Neuronal stem cell (in vitro differentiated cells): ENCODE measurements at regions not wholly inside any gene's neighbourhood (a gene's known extent, or its start where the extent isn't known, plus 50 kb on each side); places are given as distances from the start of the nearest gene placed in this dataset.

Experiments
- DNase-seq: peaks from one replicate; pipeline ENCODE4 v3.0.0-alpha.2; 2013; ENCODE audit warnings: low spot score
- H2AFZ ChIP-seq: one replicate; pipeline ENCODE4 v1.6.1; 2013; ENCODE audit warnings: mild to moderate bottlenecking, low read length, inconsistent platforms
- H2AK5ac ChIP-seq: 2 replicates; pipeline ENCODE4 v1.6.1; 2013; ENCODE audit warnings: low read depth, mild to moderate bottlenecking, inconsistent platforms, low read length, moderate library complexity, mixed read lengths
- H2BK120ac ChIP-seq: 2 replicates; pipeline ENCODE4 v1.6.1; 2013; ENCODE audit warnings: low read depth, mild to moderate bottlenecking, inconsistent platforms, low read length, moderate library complexity, mixed read lengths
- H2BK12ac ChIP-seq: one replicate; pipeline ENCODE4 v1.6.1; 2013; ENCODE audit warnings: low read length, inconsistent platforms
- H2BK15ac ChIP-seq: 2 replicates; pipeline ENCODE4 v1.6.1; 2013; ENCODE audit warnings: mild to moderate bottlenecking, low read length, inconsistent platforms, mixed read lengths
- H2BK5ac ChIP-seq: one replicate; pipeline ENCODE4 v1.6.1; 2013; ENCODE audit warnings: inconsistent platforms, mild to moderate bottlenecking, low read length, moderate library complexity
- H3K14ac ChIP-seq: one replicate; pipeline ENCODE4 v1.6.1; 2013; ENCODE audit warnings: low read length, inconsistent platforms
- H3K18ac ChIP-seq: 2 replicates; pipeline ENCODE4 v1.6.1; 2013; ENCODE audit warnings: low read length, inconsistent platforms
- H3K23ac ChIP-seq: 2 replicates; pipeline ENCODE4 v1.6.1; 2013; ENCODE audit warnings: low read depth, mild to moderate bottlenecking, mixed read lengths, low read length, inconsistent platforms; ENCODE audit not compliant: poor library complexity
- H3K27ac ChIP-seq: replicated peaks from 3 replicates; pipeline ENCODE4 v1.5.1; 2013; ENCODE audit warnings: low read length, inconsistent platforms
- H3K27me3 ChIP-seq, 3 experiments: 2 replicates each; pipeline ENCODE4 v1.6.1; 2013; ENCODE audit warnings: low read length in 3 of 3, mild to moderate bottlenecking in 2 of 3, inconsistent platforms in 1 of 3, low read depth in 1 of 3, mixed read lengths in 1 of 3, moderate library complexity in 1 of 3; ENCODE audit not compliant: control insufficient read depth in 3 of 3, insufficient read depth in 3 of 3
- H3K36me3 ChIP-seq, 2 donors: replicated peaks in 1 of 2; 2 replicates each; pipeline ENCODE4 v1.6.1; 2013; ENCODE audit warnings: low read length in 2 of 2; ENCODE audit not compliant: control insufficient read depth in 2 of 2, insufficient read depth in 2 of 2
- H3K4ac ChIP-seq: 2 replicates; pipeline ENCODE4 v1.6.1; 2013; ENCODE audit warnings: inconsistent platforms, mild to moderate bottlenecking, low read length, moderate library complexity
- H3K4me1 ChIP-seq, 2 donors: 1 replicate in 1 of 2; 2 replicates in 1 of 2; pipeline ENCODE4 v1.6.1; 2013; ENCODE audit warnings: low read length in 2 of 2, low read depth in 1 of 2; ENCODE audit not compliant: control insufficient read depth in 2 of 2, insufficient read depth in 1 of 2
- H3K4me2 ChIP-seq: one replicate; pipeline ENCODE4 v1.6.1; 2013; ENCODE audit warnings: mild to moderate bottlenecking, low read length, inconsistent platforms; ENCODE audit not compliant: insufficient read depth, poor library complexity, severe bottlenecking
- H3K4me3 ChIP-seq, 2 donors: 2 replicates each; pipeline ENCODE4 v1.5.1; 2013; ENCODE audit warnings: low read length in 2 of 2, mild to moderate bottlenecking in 2 of 2, inconsistent platforms in 1 of 2, moderate library complexity in 1 of 2
- H3K79me1 ChIP-seq: one replicate; pipeline ENCODE4 v1.6.1; 2013; ENCODE audit warnings: low read depth, mild to moderate bottlenecking, inconsistent platforms, low read length, moderate library complexity
- H3K9ac ChIP-seq: one replicate; pipeline ENCODE4 v1.6.1; 2013; ENCODE audit warnings: mild to moderate bottlenecking, low read depth, low read length, inconsistent platforms; ENCODE audit not compliant: poor library complexity
- H3K9me3 ChIP-seq, 2 donors: replicated peaks in 1 of 2; 2 replicates each; pipeline versions ENCODE3 to v1.6.1; 2013; ENCODE audit warnings: low read length in 2 of 2, mild to moderate bottlenecking in 2 of 2, inconsistent platforms in 1 of 2, low read depth in 1 of 2, mixed read lengths in 1 of 2, moderate library complexity in 1 of 2; ENCODE audit not compliant: control insufficient read depth in 2 of 2, insufficient read depth in 1 of 2
- H4K8ac ChIP-seq: one replicate; pipeline ENCODE4 v1.6.1; 2013; ENCODE audit warnings: low read depth, mild to moderate bottlenecking, inconsistent platforms, low read length, moderate library complexity
- H4K91ac ChIP-seq: one replicate; pipeline ENCODE4 v1.6.1; 2013; ENCODE audit warnings: low read length, low read depth, mild to moderate bottlenecking, inconsistent platforms; ENCODE audit not compliant: poor library complexity
- WGBS, 2 donors: extraction: QIAGEN DNeasy Blood & Tissue Kit; methylation state at CpG; one replicate each; pipeline ENCODE4 v1.1.7; 2013; ENCODE audit warnings: missing lambda C conversion rate in 2 of 2, mixed read lengths in 1 of 2; ENCODE audit not compliant: insufficient read length in 2 of 2, insufficient replicate concordance in 1 of 2; ENCODE audit errors: extremely low coverage in 2 of 2; 5-methylcytosine and 5-hydroxymethylcytosine counted together

- H3K4ac ChIP-seq, result no peak overlapping the region
- H3K18ac ChIP-seq, result no peak overlapping the region
- no peak overlapping the region for H2BK15ac ChIP-seq
- no peak overlapping the region for H2BK5ac ChIP-seq
- no peak overlapping the region for H3K9ac ChIP-seq
- DNase-seq, result no peak
- H4K91ac ChIP-seq, result no peak overlapping the region
- H2BK12ac ChIP-seq, result no peak overlapping the region
- H2AK5ac ChIP-seq, result no peak overlapping the region
- no peaks in the 10 kb centered on the region for H3K27me3 ChIP-seq
- no peaks in the 10 kb centered on the region for H3K36me3 ChIP-seq
- no peak overlapping the region for H3K4me3 ChIP-seq
- H3K4me2 ChIP-seq, result no peak overlapping the region
- no peak overlapping the region for H2BK120ac ChIP-seq
- H3K23ac ChIP-seq, result no peak overlapping the region
- no peaks in the 10 kb centered on the region for H3K4me1 ChIP-seq
- no peak overlapping the region for H3K14ac ChIP-seq
- no peaks in the 10 kb centered on the region for H3K9me3 ChIP-seq
- H4K8ac ChIP-seq, result no peak overlapping the region
- no peak overlapping the region for H3K27ac ChIP-seq
- no peak overlapping the region for H2AFZ ChIP-seq
- no peaks in the 10 kb centered on the region for H3K79me1 ChIP-seq
Measured at GRCh38 chr5:13470263-13470662, 474.2 kb downstream of the DNAH5 start.

GRCh38 chr5:13464532-13465193 is 479.8 kb downstream of the DNAH5 start:
- no peaks in the 10 kb centered on the region for H3K36me3 ChIP-seq
- H4K8ac ChIP-seq, result no peak overlapping the region
- H2BK5ac ChIP-seq, result no peak overlapping the region
- no peak overlapping the region for H2AFZ ChIP-seq
- no peaks in the 10 kb centered on the region for H3K27me3 ChIP-seq
- no peak overlapping the region for H3K4ac ChIP-seq
- H3K9me3 ChIP-seq, result no peaks in the 10 kb centered on the region
- H3K14ac ChIP-seq, result no peak overlapping the region
- no peaks in the 10 kb centered on the region for H3K79me1 ChIP-seq
- no peak overlapping the region for H3K4me3 ChIP-seq
- H2BK12ac ChIP-seq, result no peak overlapping the region
- no peak for DNase-seq
- H2BK120ac ChIP-seq, result no peak overlapping the region
- H3K27ac ChIP-seq, result no peak overlapping the region
- no peaks in the 10 kb centered on the region for H3K4me1 ChIP-seq
- no peak overlapping the region for H3K18ac ChIP-seq
- WGBS, 2 donors, result no CpG with 5 or more reads among the region's 2 CpGs
- H3K4me2 ChIP-seq, result no peak overlapping the region
- H4K91ac ChIP-seq, result no peak overlapping the region
- H3K9ac ChIP-seq, result no peak overlapping the region
- H3K23ac ChIP-seq, result no peak overlapping the region
- H2AK5ac ChIP-seq, result no peak overlapping the region
- H2BK15ac ChIP-seq, result no peak overlapping the region

GRCh38 chr5:13460587-13460986 is 483.9 kb downstream of the DNAH5 start:
- no peak overlapping the region for H3K9ac ChIP-seq
- no peaks in the 10 kb centered on the region for H3K79me1 ChIP-seq
- no peak overlapping the region for H3K23ac ChIP-seq
- WGBS, 2 donors, result no CpG with 5 or more reads among the region's 2 CpGs
- H3K27me3 ChIP-seq, result no peaks in the 10 kb centered on the region
- no peak overlapping the region for H2AFZ ChIP-seq
- no peak overlapping the region for H3K18ac ChIP-seq
- no peak overlapping the region for H2BK5ac ChIP-seq
- no peak overlapping the region for H2BK15ac ChIP-seq
- H3K27ac ChIP-seq, result no peak overlapping the region
- H3K4me1 ChIP-seq, result no peaks in the 10 kb centered on the region
- H4K91ac ChIP-seq, result no peak overlapping the region
- no peaks in the 10 kb centered on the region for H3K36me3 ChIP-seq
- DNase-seq, result no peak
- H3K4me2 ChIP-seq, result no peak overlapping the region
- no peaks in the 10 kb centered on the region for H3K9me3 ChIP-seq
- H2AK5ac ChIP-seq, result no peak overlapping the region
- no peak overlapping the region for H4K8ac ChIP-seq
- no peak overlapping the region for H3K4ac ChIP-seq
- H3K4me3 ChIP-seq, result no peak overlapping the region
- no peak overlapping the region for H2BK120ac ChIP-seq
- no peak overlapping the region for H3K14ac ChIP-seq
- H2BK12ac ChIP-seq, result no peak overlapping the region

- DNase-seq, result no peak
- no peaks in the 10 kb centered on the region for H3K36me3 ChIP-seq
- no peak overlapping the region for H2BK12ac ChIP-seq
- no peaks in the 10 kb centered on the region for H3K4me1 ChIP-seq
- H3K79me1 ChIP-seq, result no peaks in the 10 kb centered on the region
- H4K91ac ChIP-seq, result no peak overlapping the region
- no peak overlapping the region for H3K4me3 ChIP-seq
- no peak overlapping the region for H3K27ac ChIP-seq
- no peak overlapping the region for H2BK5ac ChIP-seq
- no peaks in the 10 kb centered on the region for H3K27me3 ChIP-seq
- no peak overlapping the region for H3K18ac ChIP-seq
- H3K4me2 ChIP-seq, result no peak overlapping the region
- no peak overlapping the region for H3K4ac ChIP-seq
- no CpG with 5 or more reads among the region's 6 CpGs for WGBS, 2 donors
- H2AK5ac ChIP-seq, result no peak overlapping the region
- no peak overlapping the region for H3K14ac ChIP-seq
- H3K23ac ChIP-seq, result no peak overlapping the region
- no peaks in the 10 kb centered on the region for H3K9me3 ChIP-seq
- H2BK120ac ChIP-seq, result no peak overlapping the region
- H3K9ac ChIP-seq, result no peak overlapping the region
- H4K8ac ChIP-seq, result no peak overlapping the region
- H2BK15ac ChIP-seq, result no peak overlapping the region
- no peak overlapping the region for H2AFZ ChIP-seq
Measured at GRCh38 chr5:13454050-13454449, 490.4 kb downstream of the DNAH5 start.
